WTC11 (cell line): ENCODE measurements at regions not wholly inside any gene's neighbourhood (a gene's known extent, or its start where the extent isn't known, plus 50 kb on each side); places are given as distances from the start of the nearest gene placed in this dataset.

Source experiments
- ATAC-seq: fragments of 200-7000 bp; cut with Tn5 transposase; 2 replicates; pipeline ENCODE4 v1.10.0; 2021; ENCODE audit warnings: mild to moderate bottlenecking, moderate library complexity
- CTCF ChIA-PET: fragments of 300-600 bp; sonication (Branson Sonifier 250); formaldehyde crosslinking; loops from one replicate; lab custom pipeline; 2021; ENCODE audit warnings: antibody characterized with exemption; lab: Charles Lee
- POLR2A ChIA-PET: fragments of 350-600 bp; sonication (Branson Sonifier 250); formaldehyde crosslinking; loops from one replicate; lab custom pipeline; 2021; ENCODE audit warnings: antibody characterized with exemption; lab: Charles Lee
- DNase-seq: peaks from one replicate; pipeline ENCODE4 v3.0.0; 2021; ENCODE audit warnings: low spot score
- H3K27ac Mint-ChIP-seq: 2 replicates; pipeline ENCODE4 v1.8.0; 2021; ENCODE audit warnings: mixed read lengths
- H3K27me3 Mint-ChIP-seq: 2 replicates; pipeline ENCODE4 v1.8.0; 2021; ENCODE audit warnings: low read depth, mild to moderate bottlenecking, moderate library complexity, mixed read lengths
- H3K36me3 Mint-ChIP-seq: 2 replicates; pipeline ENCODE4 v1.8.0; 2021; ENCODE audit warnings: mixed read lengths
- H3K4me1 Mint-ChIP-seq: 2 replicates; pipeline ENCODE4 v1.8.0; 2022; ENCODE audit warnings: mixed read lengths
- H3K4me3 Mint-ChIP-seq: 2 replicates; pipeline ENCODE4 v1.8.0; 2021; ENCODE audit warnings: mild to moderate bottlenecking, moderate library complexity, mixed read lengths
- H3K9me3 Mint-ChIP-seq: 2 replicates; pipeline ENCODE4 v1.8.0; 2021; ENCODE audit warnings: mixed read lengths
- ATF1 ChIP-seq: sonication (generic); formaldehyde crosslinking; IDR thresholded peaks from 2 replicates; pipeline ENCODE4 v1.8.1; 2023; ENCODE audit warnings: mild to moderate bottlenecking, moderate library complexity, missing genetic modification reagents
- CREB1 ChIP-seq: sonication (generic); formaldehyde crosslinking; IDR thresholded peaks from 2 replicates; pipeline ENCODE4 v1.8.0; 2023; ENCODE audit warnings: mild to moderate bottlenecking, missing genetic modification reagents
- CREM ChIP-seq: sonication (generic); formaldehyde crosslinking; IDR thresholded peaks from 2 replicates; pipeline ENCODE4 v1.8.1; 2022; ENCODE audit warnings: mild to moderate bottlenecking, missing genetic modification reagents, moderate library complexity
- EMX1 ChIP-seq: fragments of 250-450 bp; sonication (Bioruptor Pico); IDR thresholded peaks from 2 replicates; pipeline ENCODE4 v1.8.0; 2021; ENCODE audit warnings: mild to moderate bottlenecking
- GRHL2 ChIP-seq: fragments of 250-450 bp; sonication (Bioruptor Pico); IDR thresholded peaks from 2 replicates; pipeline ENCODE4 v1.8.0; 2022; ENCODE audit warnings: mild to moderate bottlenecking, moderate library complexity; ENCODE audit not compliant: insufficient replicate concordance, severe bottlenecking
- KAT7 ChIP-seq: sonication (generic); formaldehyde crosslinking; IDR thresholded peaks from 2 replicates; pipeline ENCODE4 v1.8.1; 2023; ENCODE audit warnings: missing genetic modification reagents, mild to moderate bottlenecking, borderline replicate concordance
- NFATC4 ChIP-seq: fragments of 250-450 bp; sonication (Bioruptor Pico); IDR thresholded peaks from 2 replicates; pipeline ENCODE4 v1.9.0; 2021; ENCODE audit warnings: mild to moderate bottlenecking
- NFE2L1 ChIP-seq: sonication (generic); formaldehyde crosslinking; IDR thresholded peaks from 2 replicates; pipeline ENCODE4 v1.8.1; 2023; ENCODE audit warnings: missing genetic modification reagents
- PRDM15 ChIP-seq: sonication (generic); formaldehyde crosslinking; IDR thresholded peaks from 2 replicates; pipeline ENCODE4 v1.8.0; 2022; ENCODE audit warnings: missing genetic modification reagents
- PRRX2 ChIP-seq: fragments of 250-450 bp; sonication (Bioruptor Pico); IDR thresholded peaks from 2 replicates; pipeline ENCODE4 v1.8.0; 2021; ENCODE audit warnings: mild to moderate bottlenecking
- SMAD3 ChIP-seq: sonication (generic); formaldehyde crosslinking; IDR thresholded peaks from 2 replicates; pipeline ENCODE4 v1.8.0; 2022; ENCODE audit warnings: missing genetic modification reagents, mild to moderate bottlenecking, borderline replicate concordance
- SOX15 ChIP-seq: fragments of 250-450 bp; sonication (Bioruptor Pico); IDR thresholded peaks from 2 replicates; pipeline ENCODE4 v1.9.0; 2021; ENCODE audit warnings: mild to moderate bottlenecking
- TEAD1 ChIP-seq: sonication (generic); formaldehyde crosslinking; IDR thresholded peaks from 2 replicates; pipeline ENCODE4 v1.8.0; 2022; ENCODE audit warnings: mild to moderate bottlenecking, missing genetic modification reagents
- TP53 ChIP-seq: sonication (generic); formaldehyde crosslinking; IDR thresholded peaks from 2 replicates; pipeline ENCODE4 v1.8.1; 2023; ENCODE audit warnings: mild to moderate bottlenecking, missing genetic modification reagents
- ZBTB21 ChIP-seq: sonication (generic); formaldehyde crosslinking; IDR thresholded peaks from 2 replicates; pipeline ENCODE4 v1.8.1; 2023; ENCODE audit warnings: mild to moderate bottlenecking, missing genetic modification reagents, borderline replicate concordance
- ZNF532 ChIP-seq: fragments of 250-450 bp; sonication (Bioruptor Pico); IDR thresholded peaks from 2 replicates; pipeline ENCODE4 v1.9.0; 2021; ENCODE audit warnings: mild to moderate bottlenecking, borderline replicate concordance
- TF ChIP-seq, protein P1 (sequence below): sonication (generic); formaldehyde crosslinking; IDR thresholded peaks from 2 replicates; pipeline ENCODE4 v1.8.0; 2022; ENCODE audit warnings: mild to moderate bottlenecking, missing genetic modification reagents

DNA sequence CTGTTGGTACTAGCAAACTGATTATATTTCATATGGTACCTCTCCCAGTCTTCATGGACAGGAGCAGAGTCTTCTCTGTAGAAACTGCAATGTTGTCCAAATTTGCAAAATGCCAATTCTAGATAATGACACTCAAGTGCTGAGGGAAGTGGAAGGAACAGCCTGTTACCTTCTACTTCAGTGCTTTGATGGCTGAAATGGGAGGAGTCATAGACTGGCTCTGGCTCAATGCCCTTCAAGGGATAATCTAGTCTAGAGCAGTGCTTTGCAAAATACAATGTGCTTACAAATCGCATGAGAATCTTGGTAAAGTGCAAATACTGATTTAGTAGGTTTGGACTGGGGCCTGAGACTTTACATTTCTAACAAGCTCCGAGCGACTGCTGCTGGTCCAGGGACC lies 51.7 kb upstream of the ACP3 start:
- Mint-ChIP-seq H3K4me3 (no peak overlapping the region), H3K27me3 (no peaks in the 10 kb centered on the region), H3K9me3 (peaks cover 10% of the 10 kb centered on the region), H3K36me3 (no peaks in the 10 kb centered on the region), H3K4me1 (peaks cover 15% of the 10 kb centered on the region), H3K27ac (no peak overlapping the region)
- DNase-seq (no peak), ATAC-seq (no peak)
- CTCF ChIA-PET = interaction anchor here (0.7 to 2.2 kb wide), 3 partner anchors 9 to 134 kb away, joined by 3 to 10 read pairs (median 3); no protein-coding TSS in a partner anchor
- POLR2A ChIA-PET = no interaction called here
- TF ChIP-seq PRRX2 = no peak
- TF ChIP-seq NFATC4 (CRISPR knock-in tag) = no peak
- TF ChIP-seq EMX1 (CRISPR knock-in tag) = no peak
- no peak for TF ChIP-seq TEAD1 (CRISPR knock-in tag)
- no peak for TF ChIP-seq NFE2L1
- no peak for TF ChIP-seq ZBTB21
- TF ChIP-seq TP53 (CRISPR knock-in tag) = no peak
- TF ChIP-seq SOX15 (CRISPR knock-in tag) = no peak
- no peak for TF ChIP-seq KAT7 (CRISPR knock-in tag)
- TF ChIP-seq ZNF532 = no peak
- TF ChIP-seq CREM (CRISPR knock-in tag) = no peak
- no peak for TF ChIP-seq GRHL2 (CRISPR knock-in tag)
- no peak for TF ChIP-seq PRDM15 (CRISPR knock-in tag)
- no peak for TF ChIP-seq SMAD3 (CRISPR knock-in tag)

GRCh38 chr3:132267391-132267993 lies 49.7 kb upstream of the ACP3 start:
- CTCF ChIA-PET = interaction anchor here (0.9 to 5.4 kb wide), 5 partner anchors 10 to 75 kb away, joined by 3 to 39 read pairs (median 16); no protein-coding TSS in a partner anchor
- Mint-ChIP-seq H3K9me3 (peaks cover 10% of the 10 kb centered on the region), H3K4me3 (no peak overlapping the region), H3K27ac (no peak overlapping the region), H3K27me3 (no peaks in the 10 kb centered on the region), H3K36me3 (no peaks in the 10 kb centered on the region), H3K4me1 (peaks cover 15% of the 10 kb centered on the region)
- DNase-seq (no peak), ATAC-seq (no peak)
- TF ChIP-seq, protein P1, sequence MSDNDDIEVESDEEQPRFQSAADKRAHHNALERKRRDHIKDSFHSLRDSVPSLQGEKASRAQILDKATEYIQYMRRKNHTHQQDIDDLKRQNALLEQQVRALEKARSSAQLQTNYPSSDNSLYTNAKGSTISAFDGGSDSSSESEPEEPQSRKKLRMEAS (CRISPR knock-in tag) = no peak
- TF ChIP-seq ATF1 (CRISPR knock-in tag) (no peak), CREB1 (no peak), NFE2L1 (no peak), ZNF532 (no peak)
- POLR2A ChIA-PET = no interaction called here
